Neural crest cell (in vitro differentiated cells): ENCODE measurements at regions not wholly inside any gene's neighbourhood (a gene's known extent, or its start where the extent isn't known, plus 50 kb on each side); places are given as distances from the start of the nearest gene placed in this dataset.

Source experiments
- DNase-seq: peaks from one replicate; pipeline ENCODE4 v3.0.0; 2021; ENCODE audit warnings: low read depth, mixed read lengths, low spot score
- H3K27ac Mint-ChIP-seq: one replicate; pipeline ENCODE4 v1.8.0; 2021; ENCODE audit warnings: mild to moderate bottlenecking, mixed read lengths; ENCODE audit not compliant: unreplicated experiment
- H3K27me3 Mint-ChIP-seq: 2 replicates; pipeline ENCODE4 v1.8.0; 2021; ENCODE audit warnings: low read depth, mild to moderate bottlenecking, mixed read lengths
- H3K36me3 Mint-ChIP-seq: 2 replicates; pipeline ENCODE4 v1.8.0; 2021; ENCODE audit warnings: low read depth, mild to moderate bottlenecking, mixed read lengths
- H3K4me1 Mint-ChIP-seq: 2 replicates; pipeline ENCODE4 v1.8.0; 2021; ENCODE audit warnings: mixed read lengths
- H3K4me3 Mint-ChIP-seq: one replicate; pipeline ENCODE4 v1.8.0; 2021; ENCODE audit warnings: mild to moderate bottlenecking, mixed read lengths
- H3K9me3 Mint-ChIP-seq: 2 replicates; pipeline ENCODE4 v1.8.0; 2021; ENCODE audit warnings: mixed read lengths
- TF ChIP-seq, protein P1 (sequence below): fragments of 200-600 bp; sonication (generic); conservative IDR thresholded peaks from 2 replicates; pipeline ENCODE4 v1.5.0; 2021; ENCODE audit warnings: antibody characterized with exemption, mild to moderate bottlenecking

GRCh38 chr6:90819483-90819882, 232.6 kb upstream of the MAP3K7 start:
- H3K27ac Mint-ChIP-seq = no peak overlapping the region
- DNase-seq = no peak
- H3K36me3 Mint-ChIP-seq = no peaks in the 10 kb centered on the region

GRCh38 chr6:90818163-90818562, 231.3 kb upstream of the MAP3K7 start:
- H3K36me3 Mint-ChIP-seq = no peaks in the 10 kb centered on the region
- H3K27ac Mint-ChIP-seq = no peak overlapping the region
- no peak for DNase-seq
- H3K27me3 Mint-ChIP-seq = no peaks in the 10 kb centered on the region
- TF ChIP-seq, protein P1, sequence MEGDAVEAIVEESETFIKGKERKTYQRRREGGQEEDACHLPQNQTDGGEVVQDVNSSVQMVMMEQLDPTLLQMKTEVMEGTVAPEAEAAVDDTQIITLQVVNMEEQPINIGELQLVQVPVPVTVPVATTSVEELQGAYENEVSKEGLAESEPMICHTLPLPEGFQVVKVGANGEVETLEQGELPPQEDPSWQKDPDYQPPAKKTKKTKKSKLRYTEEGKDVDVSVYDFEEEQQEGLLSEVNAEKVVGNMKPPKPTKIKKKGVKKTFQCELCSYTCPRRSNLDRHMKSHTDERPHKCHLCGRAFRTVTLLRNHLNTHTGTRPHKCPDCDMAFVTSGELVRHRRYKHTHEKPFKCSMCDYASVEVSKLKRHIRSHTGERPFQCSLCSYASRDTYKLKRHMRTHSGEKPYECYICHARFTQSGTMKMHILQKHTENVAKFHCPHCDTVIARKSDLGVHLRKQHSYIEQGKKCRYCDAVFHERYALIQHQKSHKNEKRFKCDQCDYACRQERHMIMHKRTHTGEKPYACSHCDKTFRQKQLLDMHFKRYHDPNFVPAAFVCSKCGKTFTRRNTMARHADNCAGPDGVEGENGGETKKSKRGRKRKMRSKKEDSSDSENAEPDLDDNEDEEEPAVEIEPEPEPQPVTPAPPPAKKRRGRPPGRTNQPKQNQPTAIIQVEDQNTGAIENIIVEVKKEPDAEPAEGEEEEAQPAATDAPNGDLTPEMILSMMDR = no peak
- H3K4me1 Mint-ChIP-seq = no peaks in the 10 kb centered on the region
- H3K9me3 Mint-ChIP-seq = peaks cover 14% of the 10 kb centered on the region
- H3K4me3 Mint-ChIP-seq = no peak overlapping the region

More at GRCh38 chr6:90819483-90819882, 232.6 kb upstream of the MAP3K7 start:
- no peaks in the 10 kb centered on the region for H3K27me3 Mint-ChIP-seq
- H3K4me1 Mint-ChIP-seq = no peaks in the 10 kb centered on the region
- no peak overlapping the region for H3K4me3 Mint-ChIP-seq
- H3K9me3 Mint-ChIP-seq = peaks cover 10% of the 10 kb centered on the region
- TF ChIP-seq, protein P1 = no peak

- Mint-ChIP-seq H3K9me3 (peaks cover 14% of the 10 kb centered on the region), H3K27ac (no peak overlapping the region), H3K27me3 (no peaks in the 10 kb centered on the region), H3K36me3 (no peaks in the 10 kb centered on the region), H3K4me3 (no peak overlapping the region), H3K4me1 (no peaks in the 10 kb centered on the region)
- DNase-seq = no peak
- TF ChIP-seq, protein P1 = no peak
These were observed 229.9 kb upstream of the MAP3K7 start for GRCh38 chr6:90816764-90817163.

- H3K4me1 Mint-ChIP-seq = no peaks in the 10 kb centered on the region
- no peak overlapping the region for H3K27ac Mint-ChIP-seq
- H3K36me3 Mint-ChIP-seq = no peaks in the 10 kb centered on the region
- H3K4me3 Mint-ChIP-seq = no peak overlapping the region
- H3K9me3 Mint-ChIP-seq = peaks cover 14% of the 10 kb centered on the region
- DNase-seq = no peak
- H3K27me3 Mint-ChIP-seq = no peaks in the 10 kb centered on the region
- TF ChIP-seq, protein P1 = no peak
These were observed 224.8 kb upstream of the MAP3K7 start for GRCh38 chr6:90811596-90812226.

DNA sequence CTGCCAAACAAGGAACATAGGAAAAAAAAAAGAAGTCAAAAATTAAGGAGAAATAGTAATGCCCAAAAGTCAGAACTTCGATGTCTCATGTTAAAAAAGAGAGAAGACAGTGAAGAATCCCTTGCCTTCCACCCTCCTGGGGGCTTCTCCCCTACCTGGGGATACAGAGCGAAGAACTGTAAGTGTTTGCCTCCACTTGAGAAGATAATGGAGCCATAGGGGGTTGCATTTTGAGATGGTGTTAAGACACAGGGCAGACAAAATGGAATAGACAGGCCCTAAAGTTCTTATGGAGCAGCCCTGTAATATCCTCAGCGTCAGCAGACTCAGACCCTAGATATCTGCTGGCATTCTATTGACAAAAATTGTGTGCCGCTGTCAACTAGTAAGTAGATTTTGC, 222.2 kb upstream of the MAP3K7 start:
- no peaks in the 10 kb centered on the region for H3K4me1 Mint-ChIP-seq
- TF ChIP-seq, protein P1 = no peak

More for the DNA sequence above, 222.2 kb upstream of the MAP3K7 start:
- H3K4me3 Mint-ChIP-seq = no peak overlapping the region
- H3K36me3 Mint-ChIP-seq = no peaks in the 10 kb centered on the region
- peaks cover 4% of the 10 kb centered on the region for H3K9me3 Mint-ChIP-seq
- DNase-seq = no peak
- H3K27ac Mint-ChIP-seq = no peak overlapping the region
- no peaks in the 10 kb centered on the region for H3K27me3 Mint-ChIP-seq
